Breast epithelium (tissue), 4 donors: ENCODE measurements at regions not wholly inside any gene's neighbourhood (a gene's known extent, or its start where the extent isn't known, plus 50 kb on each side); places are given as distances from the start of the nearest gene placed in this dataset.

Source experiments
- DNase-seq, 2 donors: peaks; one replicate each; pipeline ENCODE4 v3.0.0-alpha.2; 2019; ENCODE audit warnings: low spot score in 2 of 2
- H3K27ac ChIP-seq, 2 donors: fragments of 200-600 bp; sonication (generic) in 1 of 2; one replicate each; pipeline ENCODE4 v1.5.1; 2016 to 2019; ENCODE audit warnings: mild to moderate bottlenecking in 1 of 2
- H3K27me3 ChIP-seq, 2 donors: fragments of 200-600 bp; sonication (generic) in 1 of 2; one replicate each; pipeline versions ENCODE4 v1.5.1 to v1.6.0; 2017 to 2019; ENCODE audit warnings: control low read depth in 1 of 2, mild to moderate bottlenecking in 1 of 2
- H3K36me3 ChIP-seq: fragments of 200-600 bp; one replicate; pipeline ENCODE4 v1.5.1; 2019
- H3K4me1 ChIP-seq, 2 donors: fragments of 200-600 bp; sonication (generic); one replicate each; pipeline ENCODE4 v1.5.1; 2016 to 2019; ENCODE audit warnings: control low read depth in 1 of 2
- H3K4me3 ChIP-seq, 3 donors: fragments of 200-600 bp; sonication (generic); 1 replicate in 2 of 3; 2 replicates in 1 of 3; pipeline ENCODE4 v1.5.1; 2016 to 2019; ENCODE audit warnings: mild to moderate bottlenecking in 3 of 3, moderate library complexity in 2 of 3
- H3K9me3 ChIP-seq, 2 donors: fragments of 200-600 bp; sonication (generic) in 1 of 2; one replicate each; pipeline ENCODE4 v1.5.1; 2016 to 2019; ENCODE audit warnings: control low read depth in 1 of 2
- POLR2A ChIP-seq: fragments of 450-650 bp; IDR thresholded peaks from one replicate; pipeline ENCODE4 v1.6.1; 2016; ENCODE audit warnings: antibody characterized with exemption, mild to moderate bottlenecking, moderate library complexity
- POLR2AphosphoS5 ChIP-seq, 3 donors: sonication (generic); formaldehyde crosslinking; IDR thresholded peaks; one replicate each; pipeline ENCODE4 v1.6.1; 2017; ENCODE audit warnings: antibody characterized with exemption in 3 of 3
- intact Hi-C: fragments of 100-400 bp; cut with DNase I; formaldehyde crosslinking; loops from one replicate; pipeline ENCODE4 v1.15.1; 2023; ENCODE audit warnings: low total_unique reads
- TF ChIP-seq, protein P1 (sequence below), 3 donors: fragments of 450-650 bp; IDR thresholded peaks; one replicate each; pipeline ENCODE4 v1.5.1; 2016 to 2017; ENCODE audit warnings: antibody characterized with exemption in 3 of 3, mild to moderate bottlenecking in 3 of 3, moderate library complexity in 3 of 3

DNA sequence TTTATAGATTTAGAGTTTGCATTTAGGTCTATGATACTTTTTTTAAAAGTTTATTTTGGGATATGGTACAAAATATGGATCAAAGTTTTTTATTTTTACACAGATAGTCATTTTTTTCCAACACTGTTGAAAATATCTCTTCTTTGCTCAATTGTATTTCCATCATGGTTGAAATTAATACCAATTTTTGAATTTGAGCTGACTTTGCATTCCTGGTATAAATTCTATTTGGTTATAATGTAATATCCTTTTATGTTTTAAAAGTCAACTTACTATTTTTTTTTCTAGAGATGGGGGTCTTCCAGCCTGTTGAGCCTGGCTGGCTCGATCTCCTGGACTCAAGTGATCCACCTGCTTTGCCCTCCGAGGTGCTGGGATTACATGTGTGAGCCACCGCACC lies 620.1 kb downstream of the OLFM4 start:
- intact Hi-C loops, result no loop called here
- no peak for DNase-seq
- H3K27me3 ChIP-seq, result no peaks in the 10 kb centered on the region
- H3K36me3 ChIP-seq, result no peaks in the 10 kb centered on the region
- H3K9me3 ChIP-seq, result no peaks in the 10 kb centered on the region
- no peak overlapping the region for H3K4me3 ChIP-seq
- no peaks in the 10 kb centered on the region for H3K4me1 ChIP-seq
- no peak overlapping the region for H3K27ac ChIP-seq
- no peak for TF ChIP-seq POLR2A
- TF ChIP-seq, protein P1, sequence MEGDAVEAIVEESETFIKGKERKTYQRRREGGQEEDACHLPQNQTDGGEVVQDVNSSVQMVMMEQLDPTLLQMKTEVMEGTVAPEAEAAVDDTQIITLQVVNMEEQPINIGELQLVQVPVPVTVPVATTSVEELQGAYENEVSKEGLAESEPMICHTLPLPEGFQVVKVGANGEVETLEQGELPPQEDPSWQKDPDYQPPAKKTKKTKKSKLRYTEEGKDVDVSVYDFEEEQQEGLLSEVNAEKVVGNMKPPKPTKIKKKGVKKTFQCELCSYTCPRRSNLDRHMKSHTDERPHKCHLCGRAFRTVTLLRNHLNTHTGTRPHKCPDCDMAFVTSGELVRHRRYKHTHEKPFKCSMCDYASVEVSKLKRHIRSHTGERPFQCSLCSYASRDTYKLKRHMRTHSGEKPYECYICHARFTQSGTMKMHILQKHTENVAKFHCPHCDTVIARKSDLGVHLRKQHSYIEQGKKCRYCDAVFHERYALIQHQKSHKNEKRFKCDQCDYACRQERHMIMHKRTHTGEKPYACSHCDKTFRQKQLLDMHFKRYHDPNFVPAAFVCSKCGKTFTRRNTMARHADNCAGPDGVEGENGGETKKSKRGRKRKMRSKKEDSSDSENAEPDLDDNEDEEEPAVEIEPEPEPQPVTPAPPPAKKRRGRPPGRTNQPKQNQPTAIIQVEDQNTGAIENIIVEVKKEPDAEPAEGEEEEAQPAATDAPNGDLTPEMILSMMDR (IDR thresholded peaks at IDR 0.05), result no peak
- no peak for TF ChIP-seq POLR2AphosphoS5 (IDR thresholded peaks at IDR 0.05)

DNA sequence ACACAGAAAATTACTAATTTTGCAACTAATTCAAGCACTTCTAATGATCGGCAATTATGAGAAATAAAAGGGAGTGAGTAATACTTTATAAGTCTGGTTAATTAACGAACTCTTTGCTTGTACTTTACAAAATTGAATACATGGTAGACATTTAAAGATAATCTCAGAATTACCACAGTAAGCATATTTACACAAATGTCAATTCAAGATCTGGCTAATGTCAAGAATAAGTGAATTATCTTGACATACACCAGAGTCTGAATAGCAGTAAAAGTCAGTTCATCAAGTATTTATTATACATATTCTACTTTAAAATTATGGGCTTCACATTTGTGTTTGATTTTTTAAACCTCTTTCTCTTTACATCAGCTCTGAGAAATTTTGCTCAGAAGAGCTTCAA lies 643.4 kb downstream of the OLFM4 start:
- H3K27me3 ChIP-seq, result no peaks in the 10 kb centered on the region
- no peaks in the 10 kb centered on the region for H3K36me3 ChIP-seq
- TF ChIP-seq POLR2AphosphoS5 (IDR thresholded peaks at IDR 0.05) (no peak), POLR2A (no peak)
- TF ChIP-seq, protein P1 (IDR thresholded peaks at IDR 0.05), result no peak
- intact Hi-C loops, result loop anchor here (10.0 kb wide), 1 partner anchor 1523 kb away; no protein-coding TSS in a partner anchor
- no peak overlapping the region for H3K4me3 ChIP-seq
- DNase-seq, result no peak
- no peaks in the 10 kb centered on the region for H3K4me1 ChIP-seq
- no peaks in the 10 kb centered on the region for H3K9me3 ChIP-seq
- no peak overlapping the region for H3K27ac ChIP-seq

DNA sequence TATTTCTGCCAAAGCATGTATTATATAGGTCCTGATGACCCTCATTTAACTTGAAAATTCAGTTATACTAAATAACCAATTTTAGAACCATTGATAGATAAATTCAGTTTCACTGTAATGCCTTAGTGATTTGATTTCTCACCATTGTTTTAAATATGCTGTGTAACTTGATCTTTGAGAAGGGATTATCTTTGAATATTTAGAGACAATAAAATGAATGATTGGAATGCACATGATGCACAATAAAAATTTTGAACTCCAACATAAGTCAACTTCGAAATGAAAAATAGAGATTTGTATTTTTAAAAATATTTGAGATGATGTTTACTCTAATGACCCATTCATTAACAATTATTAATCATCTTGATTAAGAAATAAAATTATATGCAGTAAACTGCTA lies 654.5 kb downstream of the OLFM4 start:
- TF ChIP-seq POLR2AphosphoS5 (IDR thresholded peaks at IDR 0.05) (no peak), POLR2A (no peak)
- TF ChIP-seq, protein P1 (IDR thresholded peaks at IDR 0.05), result no peak
- intact Hi-C loops, result no loop called here
- no peaks in the 10 kb centered on the region for H3K36me3 ChIP-seq

DNA sequence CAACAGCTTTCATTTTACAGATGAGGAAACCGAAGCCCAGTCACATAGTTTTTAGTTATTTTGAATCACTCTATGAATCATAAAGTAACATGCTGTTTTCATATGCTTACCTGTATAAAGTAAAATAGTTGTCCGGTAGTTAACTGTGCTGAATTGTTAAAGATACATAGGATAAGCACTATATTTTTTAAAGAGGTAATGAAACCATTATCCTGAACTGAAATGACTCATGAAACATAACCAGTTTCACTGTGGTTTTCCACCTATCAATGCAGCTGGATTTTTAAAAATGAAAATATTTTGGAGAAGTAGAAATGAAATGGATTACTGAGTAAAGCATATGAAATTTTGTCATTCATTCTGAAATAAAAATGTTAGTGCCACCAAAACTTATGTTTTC lies 655.0 kb downstream of the OLFM4 start:
- no peak for TF ChIP-seq POLR2AphosphoS5 (IDR thresholded peaks at IDR 0.05)
- TF ChIP-seq, protein P1 (IDR thresholded peaks at IDR 0.05), result no peak
- no peak for TF ChIP-seq POLR2A
- Histone ChIP-seq H3K27me3 (no peaks in the 10 kb centered on the region), H3K27ac (no peak overlapping the region), H3K36me3 (no peaks in the 10 kb centered on the region), H3K4me3 (no peak overlapping the region), H3K4me1 (no peaks in the 10 kb centered on the region), H3K9me3 (peaks cover 3 to 4% of the 10 kb centered on the region in 2 donors)
- DNase-seq, result no peak
- intact Hi-C loops, result no loop called here

More for the DNA sequence above, 654.5 kb downstream of the OLFM4 start:
- Histone ChIP-seq H3K27me3 (no peaks in the 10 kb centered on the region), H3K4me1 (no peaks in the 10 kb centered on the region), H3K9me3 (peaks cover 3 to 8% of the 10 kb centered on the region in 2 donors), H3K4me3 (no peak overlapping the region), H3K27ac (no peak overlapping the region)
- DNase-seq, result no peak

DNA sequence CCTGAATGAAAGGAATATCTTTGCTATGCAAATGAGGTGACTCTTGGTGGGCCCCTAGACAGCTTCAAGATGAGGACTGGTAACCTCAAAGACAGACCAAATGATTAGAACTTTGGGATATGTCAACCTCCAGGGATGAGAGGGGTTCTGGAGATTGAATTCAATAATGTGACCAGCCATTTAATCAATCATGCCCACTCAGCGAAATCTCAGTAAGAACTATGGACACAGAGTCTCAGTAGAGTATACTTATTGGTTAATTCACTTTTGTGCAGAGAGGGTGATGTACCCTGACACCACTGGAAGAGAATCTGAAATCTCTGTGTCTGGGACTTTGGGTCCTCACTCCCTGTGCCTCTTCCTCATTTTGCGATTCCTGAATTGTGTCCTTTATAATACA lies 662.8 kb downstream of the OLFM4 start:
- no peak for DNase-seq
- TF ChIP-seq POLR2AphosphoS5 (IDR thresholded peaks at IDR 0.05), result no peak
- TF ChIP-seq, protein P1 (IDR thresholded peaks at IDR 0.05), result no peak
- TF ChIP-seq POLR2A, result no peak
- intact Hi-C loops, result no loop called here
- no peaks in the 10 kb centered on the region for H3K4me1 ChIP-seq
- no peaks in the 10 kb centered on the region for H3K27me3 ChIP-seq
- no peaks in the 10 kb centered on the region for H3K36me3 ChIP-seq
- no peak overlapping the region for H3K4me3 ChIP-seq
- no peak overlapping the region for H3K27ac ChIP-seq
- no peaks in the 10 kb centered on the region for H3K9me3 ChIP-seq
